ENCODE measurements at regions not wholly inside any gene's neighbourhood (a gene's known extent, or its start where the extent isn't known, plus 50 kb on each side); places are given as distances from the start of the nearest gene placed in this dataset.

GRCh38 chrX:131910586-131910985 lies 112.5 kb upstream of the STK26 start:
- DNase-seq, result no peak

GRCh38 chrX:131915488-131915887 lies 107.6 kb upstream of the STK26 start:
- no peak for DNase-seq

- DNase-seq, result no peak
Measured at GRCh38 chrX:131917588-131917987, 105.5 kb upstream of the STK26 start.

GRCh38 chrX:131918839-131919238 lies 104.3 kb upstream of the STK26 start:
- DNase-seq, result no peak

- DNase-seq, result no peak
Measured at GRCh38 chrX:131923614-131924250, 99.4 kb upstream of the STK26 start.

- no peak for DNase-seq
Measured at GRCh38 chrX:131938749-131939148, 84.4 kb upstream of the STK26 start.

GRCh38 chrX:131942034-131942433 lies 81.1 kb upstream of the STK26 start:
- no peak for DNase-seq

- no peak for DNase-seq
Measured at GRCh38 chrX:131944936-131945902, 77.9 kb upstream of the STK26 start.

- no peak for DNase-seq
Measured at GRCh38 chrX:131951166-131951565, 71.9 kb upstream of the STK26 start.

- no peak for DNase-seq
Measured at GRCh38 chrX:131955099-131955777, 67.9 kb upstream of the STK26 start.

- no peak for DNase-seq
Measured at GRCh38 chrX:131958724-131959123, 64.4 kb upstream of the STK26 start.

GRCh38 chrX:131970347-131970746 lies 52.8 kb upstream of the STK26 start:
- DNase-seq, result no peak

Data from DMS153 (cell line).